Coronary artery (tissue), 2 donors: ENCODE measurements at regions not wholly inside any gene's neighbourhood (a gene's known extent, or its start where the extent isn't known, plus 50 kb on each side); places are given as distances from the start of the nearest gene placed in this dataset.

Experiments used
- DNase-seq: peaks from one replicate; pipeline ENCODE4 v3.0.0-alpha.2; 2017; ENCODE audit warnings: low spot score
- H3K27ac ChIP-seq, 2 donors: fragments of 200-600 bp; sonication (generic); one replicate each; pipeline ENCODE4 v1.5.1; 2016 to 2019
- H3K4me3 ChIP-seq: fragments of 200-600 bp; sonication (generic); 2 replicates; pipeline ENCODE4 v1.5.1; 2016; ENCODE audit warnings: mild to moderate bottlenecking, moderate library complexity
- CTCF ChIP-seq: fragments of 200-600 bp; sonication (generic); IDR thresholded peaks from one replicate; pipeline ENCODE4 v1.5.1; 2019; ENCODE audit warnings: antibody characterized with exemption

- no peak overlapping the region for H3K27ac ChIP-seq
- no peak for TF ChIP-seq CTCF
- DNase-seq: no peak
- no peak overlapping the region for H3K4me3 ChIP-seq
Measured at GRCh38 chr18:24538414-24539264, 78.2 kb downstream of the HRH4 start.

GRCh38 chr18:24539866-24540617, 79.6 kb downstream of the HRH4 start:
- no peak for TF ChIP-seq CTCF
- H3K27ac ChIP-seq: no peak overlapping the region
- no peak overlapping the region for H3K4me3 ChIP-seq
- no peak for DNase-seq

GRCh38 chr18:24540896-24541295, 80.5 kb downstream of the HRH4 start:
- no peak for DNase-seq
- TF ChIP-seq CTCF: no peak
- Histone ChIP-seq H3K27ac (no peak overlapping the region), H3K4me3 (no peak overlapping the region)

- DNase-seq: no peak
- H3K27ac ChIP-seq: no peak overlapping the region
- TF ChIP-seq CTCF: no peak
- H3K4me3 ChIP-seq: no peak overlapping the region
Measured at GRCh38 chr18:24543086-24543794, 82.8 kb downstream of the HRH4 start.

GRCh38 chr18:24543795-24544498, 83.5 kb downstream of the HRH4 start:
- H3K4me3 ChIP-seq: no peak overlapping the region
- no peak for TF ChIP-seq CTCF
- H3K27ac ChIP-seq: no peak overlapping the region
- no peak for DNase-seq

- Histone ChIP-seq H3K27ac (no peak overlapping the region), H3K4me3 (no peak overlapping the region)
- no peak for TF ChIP-seq CTCF
- DNase-seq: no peak
Measured at GRCh38 chr18:24544949-24545348, 84.5 kb downstream of the HRH4 start.
